AG09309 (cell line): ENCODE measurements at regions not wholly inside any gene's neighbourhood (a gene's known extent, or its start where the extent isn't known, plus 50 kb on each side); places are given as distances from the start of the nearest gene placed in this dataset.

Experiments used
- DNase-seq: peaks from one replicate; pipeline ENCODE4 v3.0.0-alpha.2; 2010; ENCODE audit warnings: low read depth
- H3K4me3 ChIP-seq: 2 replicates; pipeline ENCODE4 v1.5.1; 2011; ENCODE audit warnings: mild to moderate bottlenecking, low read depth, low read length, moderate library complexity; ENCODE audit not compliant: control insufficient read depth
- TF ChIP-seq, protein P1 (sequence below): IDR thresholded peaks from 2 replicates; pipeline ENCODE4 v1.5.1; 2011; ENCODE audit warnings: mild to moderate bottlenecking, low read depth, low read length, inconsistent platforms; ENCODE audit not compliant: insufficient read depth, control insufficient read depth; ENCODE audit errors: missing control alignments

DNA sequence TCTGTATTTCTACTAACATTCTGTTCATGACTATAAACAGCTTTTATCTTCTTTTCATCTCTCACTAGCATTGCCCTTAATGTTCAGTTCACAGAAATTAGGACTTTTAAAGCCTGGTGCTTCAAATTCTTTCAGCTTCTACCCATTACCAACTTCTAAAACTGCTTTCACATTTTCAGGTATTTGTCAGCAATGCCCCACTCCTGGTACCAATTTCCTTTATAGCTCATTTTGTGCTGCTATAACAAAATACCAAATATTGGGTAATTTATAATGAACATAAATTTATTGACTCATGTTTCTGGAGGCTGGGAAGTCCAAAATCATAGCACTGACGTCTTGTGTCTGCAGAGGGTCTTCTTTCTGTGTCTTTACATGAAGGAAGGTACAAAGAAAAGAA, 753.1 kb upstream of the CCDC54 start:
- DNase-seq = no peak
- TF ChIP-seq, protein P1, sequence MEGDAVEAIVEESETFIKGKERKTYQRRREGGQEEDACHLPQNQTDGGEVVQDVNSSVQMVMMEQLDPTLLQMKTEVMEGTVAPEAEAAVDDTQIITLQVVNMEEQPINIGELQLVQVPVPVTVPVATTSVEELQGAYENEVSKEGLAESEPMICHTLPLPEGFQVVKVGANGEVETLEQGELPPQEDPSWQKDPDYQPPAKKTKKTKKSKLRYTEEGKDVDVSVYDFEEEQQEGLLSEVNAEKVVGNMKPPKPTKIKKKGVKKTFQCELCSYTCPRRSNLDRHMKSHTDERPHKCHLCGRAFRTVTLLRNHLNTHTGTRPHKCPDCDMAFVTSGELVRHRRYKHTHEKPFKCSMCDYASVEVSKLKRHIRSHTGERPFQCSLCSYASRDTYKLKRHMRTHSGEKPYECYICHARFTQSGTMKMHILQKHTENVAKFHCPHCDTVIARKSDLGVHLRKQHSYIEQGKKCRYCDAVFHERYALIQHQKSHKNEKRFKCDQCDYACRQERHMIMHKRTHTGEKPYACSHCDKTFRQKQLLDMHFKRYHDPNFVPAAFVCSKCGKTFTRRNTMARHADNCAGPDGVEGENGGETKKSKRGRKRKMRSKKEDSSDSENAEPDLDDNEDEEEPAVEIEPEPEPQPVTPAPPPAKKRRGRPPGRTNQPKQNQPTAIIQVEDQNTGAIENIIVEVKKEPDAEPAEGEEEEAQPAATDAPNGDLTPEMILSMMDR = no peak
- no peak overlapping the region for H3K4me3 ChIP-seq

- H3K4me3 ChIP-seq = no peak overlapping the region
- TF ChIP-seq, protein P1 = peak; percentile 19
- peak; percentile 33 for DNase-seq
These were observed 748.8 kb upstream of the CCDC54 start for GRCh38 chr3:106628407-106628806.

DNA sequence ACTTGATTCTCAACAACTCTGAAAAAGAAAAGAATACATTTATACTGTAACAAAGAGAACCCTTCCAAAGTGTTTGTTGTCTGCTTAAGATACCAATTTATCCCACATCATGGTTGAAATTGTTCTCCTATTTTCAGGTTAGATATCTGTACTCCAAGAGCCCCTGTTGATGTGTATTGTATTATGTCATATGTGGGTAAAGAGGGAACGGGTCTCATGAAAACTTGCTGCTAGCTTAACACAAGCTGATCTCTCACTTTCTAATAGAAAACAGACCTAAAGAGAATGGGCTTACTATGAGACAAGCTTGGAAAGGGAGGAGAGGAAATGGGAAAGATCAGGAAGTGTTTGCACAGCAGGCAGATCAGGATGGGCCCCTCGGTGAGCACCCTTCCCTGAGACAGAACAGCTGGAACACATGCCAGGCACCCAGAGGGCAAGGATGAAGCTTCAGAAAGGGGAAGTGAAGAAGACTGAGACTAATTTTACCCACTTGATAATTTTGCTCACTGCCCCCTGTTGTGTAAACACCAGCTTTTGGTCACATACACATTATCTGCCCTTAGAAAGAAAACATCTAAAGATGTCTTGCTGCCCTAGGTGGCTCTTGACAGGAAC, 747.9 kb upstream of the CCDC54 start:
- TF ChIP-seq, protein P1 = no peak
- no peak overlapping the region for H3K4me3 ChIP-seq
- DNase-seq = no peak

DNA sequence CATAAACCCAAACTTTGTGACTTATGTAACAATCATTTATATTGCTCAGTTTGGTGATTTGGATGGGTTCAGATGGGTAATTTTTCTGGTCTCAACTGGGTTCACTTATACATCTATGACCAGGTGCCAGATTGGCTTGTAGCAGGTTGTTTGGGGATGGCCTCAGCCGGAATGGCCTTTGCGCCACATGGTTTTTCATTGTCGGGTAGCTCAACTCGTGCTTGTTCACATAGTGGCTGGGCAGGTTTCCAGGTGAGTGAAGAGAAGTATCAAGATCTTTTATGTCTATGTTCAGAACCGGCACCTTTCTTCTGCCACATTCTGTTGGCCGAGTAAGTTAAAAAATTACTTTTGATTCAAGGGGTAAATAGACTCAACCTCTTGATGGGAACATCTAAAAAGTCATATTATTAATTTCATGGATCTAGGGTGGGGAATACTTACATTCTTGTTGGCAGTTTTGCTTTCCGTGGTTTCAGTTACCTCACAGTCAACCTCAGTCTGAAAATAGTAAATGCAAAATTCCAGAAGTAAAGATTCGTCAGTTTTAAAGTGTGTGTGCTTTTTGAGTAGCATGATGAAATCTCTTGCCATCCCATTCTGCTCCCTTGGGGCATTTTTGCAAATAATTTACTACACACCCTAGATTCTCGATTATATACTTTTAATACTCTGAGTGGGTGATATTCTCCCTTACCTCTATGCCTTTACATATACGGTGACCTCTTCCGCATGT, 745.7 kb upstream of the CCDC54 start:
- no peak overlapping the region for H3K4me3 ChIP-seq
- TF ChIP-seq, protein P1 = no peak
- DNase-seq = no peak

DNA sequence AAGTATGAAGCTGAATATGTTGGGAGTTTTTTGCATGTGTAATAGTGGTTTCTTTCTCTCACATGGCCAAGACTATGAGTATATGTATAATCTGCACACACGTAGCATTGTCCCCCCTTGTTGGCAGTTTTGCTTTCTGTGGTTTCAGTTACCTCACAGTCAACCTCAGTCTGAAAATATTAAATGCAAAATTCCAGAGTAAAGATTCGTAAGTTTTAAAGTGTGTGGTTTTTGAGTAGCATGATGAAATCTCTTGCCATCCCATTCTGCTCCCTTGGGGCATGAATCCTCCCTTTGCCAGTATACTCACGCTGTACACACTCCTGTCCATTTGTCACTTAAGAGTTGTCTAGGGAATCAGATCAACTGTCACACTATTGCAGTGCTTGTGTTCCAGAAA, 742.0 kb upstream of the CCDC54 start:
- DNase-seq = peak; percentile 89
- TF ChIP-seq, protein P1 = no peak
- H3K4me3 ChIP-seq = no peak overlapping the region

GRCh38 chr3:106635826-106636225, 741.4 kb upstream of the CCDC54 start:
- TF ChIP-seq, protein P1 = no peak
- no peak overlapping the region for H3K4me3 ChIP-seq
- no peak for DNase-seq

- TF ChIP-seq, protein P1 = no peak
- no peak for DNase-seq
- no peak overlapping the region for H3K4me3 ChIP-seq
These were observed 736.9 kb upstream of the CCDC54 start for GRCh38 chr3:106640353-106640752.
